Osteocyte (in vitro differentiated cells): ENCODE measurements at regions not wholly inside any gene's neighbourhood (a gene's known extent, or its start where the extent isn't known, plus 50 kb on each side); places are given as distances from the start of the nearest gene placed in this dataset.
A peak's percentile ranks its signal among the peaks of the same experiment; 100 is the strongest.

ENCODE experiments used
- DNase-seq: peaks from one replicate; pipeline ENCODE4 v3.0.0; 2021; ENCODE audit warnings: mixed read lengths; ENCODE audit not compliant: unreplicated experiment; ENCODE audit errors: extremely low spot score
- H3K27ac Mint-ChIP-seq: one replicate; pipeline ENCODE4 v1.8.0; 2021; ENCODE audit warnings: mild to moderate bottlenecking, mixed read lengths; ENCODE audit not compliant: unreplicated experiment
- H3K27me3 Mint-ChIP-seq: one replicate; pipeline ENCODE4 v1.8.0; 2021; ENCODE audit warnings: mixed read lengths; ENCODE audit not compliant: unreplicated experiment
- H3K36me3 Mint-ChIP-seq: one replicate; pipeline ENCODE4 v1.8.0; 2021; ENCODE audit warnings: mixed read lengths; ENCODE audit not compliant: unreplicated experiment
- H3K4me1 Mint-ChIP-seq: one replicate; pipeline ENCODE4 v1.8.0; 2021; ENCODE audit warnings: mixed read lengths; ENCODE audit not compliant: unreplicated experiment
- H3K4me3 Mint-ChIP-seq: one replicate; pipeline ENCODE4 v1.8.0; 2021; ENCODE audit warnings: mild to moderate bottlenecking, moderate library complexity, mixed read lengths; ENCODE audit not compliant: unreplicated experiment
- H3K9me3 Mint-ChIP-seq: one replicate; pipeline ENCODE4 v1.8.0; 2021; ENCODE audit warnings: mixed read lengths; ENCODE audit not compliant: unreplicated experiment
- TF ChIP-seq, protein P1 (sequence below): fragments of 200-600 bp; sonication (generic); IDR thresholded peaks from 2 replicates; pipeline ENCODE4 v1.5.0; 2021; ENCODE audit warnings: antibody characterized with exemption, mild to moderate bottlenecking, moderate library complexity

DNA sequence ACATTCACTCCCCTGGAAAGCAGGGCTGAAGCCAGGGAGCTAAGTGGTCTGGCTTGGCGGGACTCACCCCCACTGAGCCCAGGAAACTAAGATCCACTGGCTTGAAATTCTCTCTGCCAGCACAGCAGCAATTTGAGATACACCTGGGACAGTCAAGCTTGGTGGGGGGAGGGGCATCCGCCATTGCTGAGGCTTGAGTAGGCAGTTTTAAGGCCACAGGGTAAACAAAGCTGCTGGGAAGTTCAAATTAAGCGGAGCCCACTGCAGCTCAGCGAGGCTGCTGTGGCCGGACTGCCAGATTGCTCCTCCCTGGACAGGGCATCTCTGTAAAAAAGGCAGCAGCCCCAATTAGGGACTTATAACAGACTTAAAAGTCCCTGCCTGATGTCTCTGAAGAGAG is 108.2 kb upstream of the FAM13C start:
- no peak for DNase-seq
- TF ChIP-seq, protein P1, sequence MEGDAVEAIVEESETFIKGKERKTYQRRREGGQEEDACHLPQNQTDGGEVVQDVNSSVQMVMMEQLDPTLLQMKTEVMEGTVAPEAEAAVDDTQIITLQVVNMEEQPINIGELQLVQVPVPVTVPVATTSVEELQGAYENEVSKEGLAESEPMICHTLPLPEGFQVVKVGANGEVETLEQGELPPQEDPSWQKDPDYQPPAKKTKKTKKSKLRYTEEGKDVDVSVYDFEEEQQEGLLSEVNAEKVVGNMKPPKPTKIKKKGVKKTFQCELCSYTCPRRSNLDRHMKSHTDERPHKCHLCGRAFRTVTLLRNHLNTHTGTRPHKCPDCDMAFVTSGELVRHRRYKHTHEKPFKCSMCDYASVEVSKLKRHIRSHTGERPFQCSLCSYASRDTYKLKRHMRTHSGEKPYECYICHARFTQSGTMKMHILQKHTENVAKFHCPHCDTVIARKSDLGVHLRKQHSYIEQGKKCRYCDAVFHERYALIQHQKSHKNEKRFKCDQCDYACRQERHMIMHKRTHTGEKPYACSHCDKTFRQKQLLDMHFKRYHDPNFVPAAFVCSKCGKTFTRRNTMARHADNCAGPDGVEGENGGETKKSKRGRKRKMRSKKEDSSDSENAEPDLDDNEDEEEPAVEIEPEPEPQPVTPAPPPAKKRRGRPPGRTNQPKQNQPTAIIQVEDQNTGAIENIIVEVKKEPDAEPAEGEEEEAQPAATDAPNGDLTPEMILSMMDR: no peak
- no peak overlapping the region for H3K27ac Mint-ChIP-seq
- H3K4me1 Mint-ChIP-seq: no peaks in the 10 kb centered on the region
- peaks cover 27% of the 10 kb centered on the region for H3K27me3 Mint-ChIP-seq
- no peaks in the 10 kb centered on the region for H3K36me3 Mint-ChIP-seq
- peaks cover 31% of the 10 kb centered on the region for H3K9me3 Mint-ChIP-seq
- H3K4me3 Mint-ChIP-seq: no peak overlapping the region

DNA sequence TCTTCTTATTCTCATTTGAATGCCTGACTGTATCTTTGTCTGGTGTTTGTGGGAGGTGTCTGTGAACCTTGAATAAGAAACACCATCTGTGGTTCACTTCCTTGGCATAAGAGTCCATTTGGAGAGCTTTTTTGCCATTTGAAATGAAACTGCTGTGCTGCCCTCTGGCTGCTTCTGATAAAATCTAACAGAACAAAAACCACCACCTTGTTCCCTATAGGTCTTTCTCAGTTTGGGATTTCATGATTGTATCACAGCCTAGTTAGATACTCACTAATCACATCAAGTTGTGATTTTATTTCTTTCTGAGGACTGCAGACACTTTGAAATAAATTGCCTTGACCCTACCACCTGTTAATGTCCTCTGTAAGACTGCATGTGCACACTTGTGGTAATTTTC is 102.7 kb upstream of the FAM13C start:
- Mint-ChIP-seq H3K9me3 (peaks cover 19% of the 10 kb centered on the region), H3K4me3 (no peak overlapping the region), H3K36me3 (no peaks in the 10 kb centered on the region), H3K27ac (no peak overlapping the region), H3K27me3 (peaks cover 6% of the 10 kb centered on the region), H3K4me1 (peaks cover 18% of the 10 kb centered on the region)
- TF ChIP-seq, protein P1: peak; percentile 50
- no peak for DNase-seq

DNA sequence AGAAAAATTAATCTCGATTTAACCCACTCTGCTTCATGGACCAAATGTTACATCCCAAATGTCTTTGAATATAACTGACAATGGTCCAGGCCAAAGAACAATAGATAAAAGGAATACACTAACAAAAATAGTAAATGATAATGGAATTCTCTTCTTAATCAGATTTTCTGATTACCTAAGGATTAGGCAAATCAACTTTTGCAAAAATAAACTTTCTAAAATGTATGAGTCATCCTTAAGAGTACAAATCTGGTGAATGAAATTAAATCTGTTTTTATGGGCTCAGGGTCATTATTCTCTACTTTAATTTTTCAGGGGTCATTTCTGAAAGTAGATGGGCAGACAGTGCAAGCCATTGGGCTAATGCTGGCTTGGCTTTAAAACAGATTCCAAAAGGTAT is 102.1 kb upstream of the FAM13C start:
- TF ChIP-seq, protein P1: no peak
- H3K27ac Mint-ChIP-seq: no peak overlapping the region
- no peaks in the 10 kb centered on the region for H3K36me3 Mint-ChIP-seq
- peaks cover 6% of the 10 kb centered on the region for H3K27me3 Mint-ChIP-seq
- H3K4me3 Mint-ChIP-seq: no peak overlapping the region
- H3K4me1 Mint-ChIP-seq: peaks cover 18% of the 10 kb centered on the region
- peaks cover 19% of the 10 kb centered on the region for H3K9me3 Mint-ChIP-seq
- no peak for DNase-seq

DNA sequence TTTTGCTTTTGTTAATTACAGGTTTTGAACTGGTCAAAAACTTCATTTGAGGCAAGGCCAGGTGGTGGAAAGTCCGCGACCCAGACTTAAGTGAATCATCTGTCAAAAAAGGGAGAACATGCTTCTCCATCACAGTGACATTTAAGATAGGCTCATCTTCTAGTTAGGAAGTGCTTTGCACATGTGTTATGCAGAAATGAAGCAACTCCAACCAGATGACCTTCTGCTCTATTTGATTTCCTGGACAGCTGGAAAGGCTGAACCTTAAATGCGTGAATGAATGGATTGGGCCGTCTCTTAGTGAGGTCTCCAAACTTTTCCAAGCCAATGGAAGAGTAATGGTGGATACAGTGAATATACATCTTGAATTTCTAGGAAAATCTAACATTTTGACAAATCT is 101.6 kb upstream of the FAM13C start:
- TF ChIP-seq, protein P1: no peak
- H3K4me3 Mint-ChIP-seq: no peak overlapping the region
- no peak overlapping the region for H3K27ac Mint-ChIP-seq
- peaks cover 3% of the 10 kb centered on the region for H3K27me3 Mint-ChIP-seq
- H3K4me1 Mint-ChIP-seq: peaks cover 18% of the 10 kb centered on the region
- no peak for DNase-seq
- H3K36me3 Mint-ChIP-seq: no peaks in the 10 kb centered on the region
- H3K9me3 Mint-ChIP-seq: peaks cover 16% of the 10 kb centered on the region

DNA sequence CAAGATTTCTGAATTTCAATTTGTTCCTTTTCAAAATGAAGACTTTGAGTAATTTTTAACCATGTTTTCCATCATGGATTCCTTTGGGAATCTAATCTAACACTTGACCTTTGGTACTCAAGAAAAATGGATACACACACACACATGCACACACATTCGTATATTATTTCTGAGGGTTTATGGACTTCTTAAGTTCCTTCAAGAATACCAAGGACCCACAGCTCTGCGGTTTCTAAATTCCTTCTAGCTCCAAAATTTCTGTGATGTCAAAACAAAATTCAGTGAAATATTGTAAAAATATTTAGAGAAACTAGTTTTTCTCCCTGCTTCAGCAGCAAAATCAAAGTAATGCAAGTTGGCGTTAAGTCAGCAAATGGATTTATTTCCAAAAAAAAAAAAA is 98.3 kb upstream of the FAM13C start:
- H3K4me3 Mint-ChIP-seq: no peak overlapping the region
- DNase-seq: no peak
- peaks cover 18% of the 10 kb centered on the region for H3K27me3 Mint-ChIP-seq
- H3K4me1 Mint-ChIP-seq: peaks cover 18% of the 10 kb centered on the region
- no peak overlapping the region for H3K27ac Mint-ChIP-seq
- no peaks in the 10 kb centered on the region for H3K36me3 Mint-ChIP-seq
- TF ChIP-seq, protein P1: no peak
- H3K9me3 Mint-ChIP-seq: no peaks in the 10 kb centered on the region
